Dendritic cell treated with granulocyte-macrophage colony-stimulating factor and Interleukin-4, amounts not matched to agents 40 ng/mL and 50 ng/mL, for 4 days (primary cell): ENCODE measurements at regions not wholly inside any gene's neighbourhood (a gene's known extent, or its start where the extent isn't known, plus 50 kb on each side); places are given as distances from the start of the nearest gene placed in this dataset.
"Not testable (repeated sequence)": the region's sequence is repeated elsewhere in the genome, so short reads cannot be mapped to it uniquely, and the experiment has no call there.

Experiments used
- H3K27ac Mint-ChIP-seq: one replicate; pipeline ENCODE4 v1.8.0; 2022; ENCODE audit warnings: mild to moderate bottlenecking, mixed read lengths
- H3K27me3 Mint-ChIP-seq: one replicate; pipeline ENCODE4 v1.8.0; 2022; ENCODE audit warnings: mild to moderate bottlenecking, mixed read lengths
- H3K36me3 Mint-ChIP-seq: one replicate; pipeline ENCODE4 v1.8.0; 2022; ENCODE audit warnings: low read depth, mixed read lengths
- H3K4me1 Mint-ChIP-seq: one replicate; pipeline ENCODE4 v1.8.0; 2022; ENCODE audit warnings: low read depth, mixed read lengths
- H3K4me3 Mint-ChIP-seq: one replicate; pipeline ENCODE4 v1.8.0; 2022; ENCODE audit warnings: mild to moderate bottlenecking, moderate library complexity, mixed read lengths
- H3K9me3 Mint-ChIP-seq: one replicate; pipeline ENCODE4 v1.8.0; 2022; ENCODE audit warnings: mixed read lengths
- intact Hi-C: fragments of 100-400 bp; cut with micrococcal nuclease; formaldehyde crosslinking; loops from one replicate; pipeline ENCODE4 v1.15.0; 2022

DNA sequence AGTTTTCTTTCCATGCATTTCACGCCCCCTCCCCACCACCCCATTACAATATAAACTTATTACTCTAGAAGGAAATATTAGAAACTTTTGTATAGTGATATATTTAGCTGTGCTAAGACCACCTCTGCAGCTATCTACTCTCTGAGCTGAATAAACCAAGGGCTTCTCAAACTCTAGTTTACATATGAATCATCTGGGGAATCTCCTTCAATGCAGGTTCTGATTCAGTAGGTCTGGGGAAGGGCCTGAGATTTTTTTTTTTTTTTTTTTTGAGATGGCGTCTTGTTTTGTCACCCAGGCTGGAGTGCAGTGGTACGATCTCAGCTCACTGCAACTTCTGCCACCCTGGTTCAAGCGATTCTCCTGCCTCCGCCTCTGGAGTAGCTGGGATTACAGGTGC is 67.6 kb upstream of the PRKG1 start:
- intact Hi-C loops: loop anchor here (5.0 kb wide), 1 partner anchor 951 kb away; no protein-coding TSS in a partner anchor
- no peak overlapping the region for H3K27ac Mint-ChIP-seq
- no peak overlapping the region for H3K4me3 Mint-ChIP-seq
- no peaks in the 10 kb centered on the region for H3K4me1 Mint-ChIP-seq
- H3K9me3 Mint-ChIP-seq: no peaks in the 10 kb centered on the region
- H3K36me3 Mint-ChIP-seq: no peaks in the 10 kb centered on the region
- peaks cover 1% of the 10 kb centered on the region for H3K27me3 Mint-ChIP-seq

DNA sequence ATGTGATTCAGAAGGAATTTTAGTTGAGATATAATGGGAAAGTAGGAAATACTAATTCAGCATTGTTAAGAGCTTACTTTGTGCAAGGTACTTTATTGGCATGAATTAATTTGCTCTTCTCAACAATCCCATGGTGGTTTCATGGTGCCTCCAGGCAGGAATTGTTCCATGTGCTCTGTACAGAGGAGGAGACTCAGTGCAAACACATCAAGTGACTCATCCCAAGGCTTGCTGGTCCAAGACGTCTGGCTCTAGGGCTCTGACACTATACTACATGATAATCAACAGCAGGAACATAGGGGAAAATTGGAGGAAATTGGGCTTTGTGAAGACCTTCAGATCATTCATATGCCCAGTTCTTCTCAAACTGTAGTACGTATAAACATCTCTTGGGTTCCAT is 66.5 kb upstream of the PRKG1 start:
- H3K4me1 Mint-ChIP-seq: no peaks in the 10 kb centered on the region
- H3K36me3 Mint-ChIP-seq: no peaks in the 10 kb centered on the region

DNA sequence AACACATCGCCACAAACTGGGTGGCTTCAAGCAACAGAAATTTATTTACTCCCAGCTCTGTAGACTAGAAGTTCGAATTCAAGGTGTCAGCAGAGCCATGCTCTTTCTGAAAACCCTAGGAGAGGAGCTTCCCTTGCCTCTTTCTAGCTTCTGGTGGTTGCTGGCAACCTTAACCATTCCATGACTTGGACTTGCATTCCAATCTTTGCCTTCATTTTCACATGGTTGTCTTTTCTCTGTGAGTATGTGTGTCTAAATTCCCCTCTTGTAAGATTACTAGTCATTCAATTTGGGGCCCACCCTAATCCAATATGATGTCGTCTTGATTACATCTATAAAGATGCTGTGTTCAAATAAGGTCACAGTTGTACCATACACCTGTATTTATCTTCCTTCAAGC is 65.9 kb upstream of the PRKG1 start:
- H3K4me1 Mint-ChIP-seq: no peaks in the 10 kb centered on the region
- intact Hi-C loops: loop anchor here (5.0 kb wide), 1 partner anchor 949 kb away; no protein-coding TSS in a partner anchor

More for the DNA sequence above, 66.5 kb upstream of the PRKG1 start:
- no peak overlapping the region for H3K4me3 Mint-ChIP-seq
- peaks cover 1% of the 10 kb centered on the region for H3K27me3 Mint-ChIP-seq
- intact Hi-C loops: loop anchor here (5.0 kb wide), 1 partner anchor 950 kb away; no protein-coding TSS in a partner anchor
- H3K9me3 Mint-ChIP-seq: no peaks in the 10 kb centered on the region
- no peak overlapping the region for H3K27ac Mint-ChIP-seq

DNA sequence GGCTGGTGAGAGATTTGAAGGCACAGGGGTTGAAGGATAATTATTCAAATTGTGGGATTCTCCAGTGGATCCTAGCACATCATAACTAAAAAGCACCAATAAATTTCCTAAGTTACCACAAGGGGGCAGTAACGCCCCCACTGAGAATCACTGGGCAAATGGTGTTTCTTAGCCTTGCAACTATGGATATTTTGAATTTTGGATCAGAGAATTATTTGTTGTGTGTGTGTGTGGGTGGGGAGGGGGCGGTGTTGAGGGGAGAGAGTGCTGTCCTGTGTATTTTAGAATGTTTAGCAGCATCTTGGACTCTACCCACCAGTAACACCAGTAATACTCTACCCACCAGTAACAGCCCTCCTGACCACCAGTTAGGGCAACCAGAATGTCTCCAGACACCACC is 63.3 kb upstream of the PRKG1 start:
- intact Hi-C loops: loop anchor here (5.0 kb wide), 2 partner anchors 411 to 1206 kb away; no protein-coding TSS in a partner anchor

More for the DNA sequence above, 65.9 kb upstream of the PRKG1 start:
- Mint-ChIP-seq H3K27me3 (peaks cover 1% of the 10 kb centered on the region), H3K27ac (no peak overlapping the region), H3K9me3 (no peaks in the 10 kb centered on the region), H3K36me3 (no peaks in the 10 kb centered on the region), H3K4me3 (no peak overlapping the region)

DNA sequence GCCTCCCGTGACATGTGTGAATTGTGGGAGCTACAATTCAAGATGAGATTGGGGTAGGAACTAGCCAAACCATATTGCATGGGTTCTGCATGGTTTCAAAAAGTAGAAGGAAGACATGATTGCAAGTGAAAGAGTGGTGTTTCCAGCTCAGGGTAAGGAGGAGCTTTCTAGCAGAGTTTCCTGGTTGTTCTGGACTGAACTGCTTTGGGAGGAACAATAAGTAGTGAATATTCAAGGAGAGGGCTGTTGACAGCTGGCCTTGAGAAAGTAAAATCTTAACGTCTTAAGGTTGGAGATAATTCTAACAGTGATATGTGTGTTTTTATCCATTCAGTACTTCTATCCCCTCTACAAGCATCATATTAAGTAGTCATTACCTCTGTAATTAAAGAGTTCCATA is 62.2 kb upstream of the PRKG1 start:
- Mint-ChIP-seq H3K4me1 (no peaks in the 10 kb centered on the region), H3K27me3 (peaks cover 1% of the 10 kb centered on the region), H3K9me3 (no peaks in the 10 kb centered on the region), H3K36me3 (no peaks in the 10 kb centered on the region), H3K4me3 (no peak overlapping the region), H3K27ac (no peak overlapping the region)
- intact Hi-C loops: loop anchor here (5.0 kb wide), 2 partner anchors 410 to 1205 kb away; no protein-coding TSS in a partner anchor

More for the DNA sequence above, 63.3 kb upstream of the PRKG1 start:
- no peaks in the 10 kb centered on the region for H3K4me1 Mint-ChIP-seq
- peaks cover 1% of the 10 kb centered on the region for H3K27me3 Mint-ChIP-seq
- no peak overlapping the region for H3K27ac Mint-ChIP-seq
- no peaks in the 10 kb centered on the region for H3K9me3 Mint-ChIP-seq
- H3K36me3 Mint-ChIP-seq: no peaks in the 10 kb centered on the region
- H3K4me3 Mint-ChIP-seq: no peak overlapping the region

DNA sequence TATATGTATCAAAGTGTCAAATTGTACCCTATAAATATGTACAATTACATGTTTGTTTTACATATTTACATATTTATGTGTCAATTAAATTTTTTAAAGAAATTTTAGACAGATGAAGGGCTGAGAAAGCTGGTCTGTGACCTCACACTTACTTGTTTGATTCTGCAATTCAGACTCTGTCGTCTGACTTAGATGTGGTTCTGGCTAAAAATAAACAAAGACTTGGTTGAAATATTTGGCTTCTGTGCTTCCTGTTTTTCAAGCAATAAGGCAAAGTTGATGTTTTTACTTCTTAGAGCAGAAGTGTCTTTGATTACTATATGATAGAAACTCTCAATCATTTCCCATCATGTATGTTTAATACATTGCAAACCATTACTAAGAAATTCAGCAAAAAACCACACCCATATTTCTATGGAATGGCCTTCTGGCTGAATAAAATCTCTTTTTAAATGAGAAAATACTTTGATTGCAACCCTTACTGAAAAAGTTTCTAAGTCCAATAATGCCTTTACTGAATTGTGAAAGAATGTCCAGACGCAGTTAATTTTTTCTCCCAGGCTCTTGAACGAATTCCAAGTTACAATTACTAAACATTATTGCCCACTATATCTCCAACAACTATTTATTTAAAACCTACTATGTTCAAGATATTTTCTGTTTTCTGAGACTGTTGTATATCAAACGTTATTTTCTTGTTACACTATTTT is 59.5 kb upstream of the PRKG1 start:
- Mint-ChIP-seq H3K4me1 (no peaks in the 10 kb centered on the region), H3K4me3 (no peak overlapping the region), H3K36me3 (no peaks in the 10 kb centered on the region), H3K27me3 (no peaks in the 10 kb centered on the region), H3K9me3 (no peaks in the 10 kb centered on the region), H3K27ac (no peak overlapping the region)
- intact Hi-C loops: loop anchor here (5.0 kb wide), 2 partner anchors 407 to 1202 kb away; no protein-coding TSS in a partner anchor

DNA sequence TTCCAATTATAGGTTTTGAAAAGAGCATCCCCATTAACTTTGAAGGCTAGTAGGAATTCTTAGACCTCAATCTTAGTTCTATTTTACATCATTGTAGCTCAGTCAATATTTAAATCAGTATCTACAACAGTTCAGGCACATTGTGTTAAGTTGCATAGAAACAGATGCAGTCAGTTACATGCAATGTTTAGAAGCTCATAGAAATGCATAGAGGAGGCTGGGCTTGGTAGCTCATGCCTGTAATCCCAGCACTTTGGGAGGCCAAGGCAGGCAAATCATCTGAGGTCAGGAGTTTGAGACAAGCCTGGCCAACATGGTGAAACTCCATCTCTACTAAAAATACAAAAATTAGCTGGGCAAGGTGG is 58.9 kb upstream of the PRKG1 start:
- intact Hi-C loops, H3K4me3 Mint-ChIP-seq, H3K27ac Mint-ChIP-seq, H3K27me3 Mint-ChIP-seq, H3K9me3 Mint-ChIP-seq, H3K36me3 Mint-ChIP-seq, H3K4me1 Mint-ChIP-seq: not testable (repeated sequence)

DNA sequence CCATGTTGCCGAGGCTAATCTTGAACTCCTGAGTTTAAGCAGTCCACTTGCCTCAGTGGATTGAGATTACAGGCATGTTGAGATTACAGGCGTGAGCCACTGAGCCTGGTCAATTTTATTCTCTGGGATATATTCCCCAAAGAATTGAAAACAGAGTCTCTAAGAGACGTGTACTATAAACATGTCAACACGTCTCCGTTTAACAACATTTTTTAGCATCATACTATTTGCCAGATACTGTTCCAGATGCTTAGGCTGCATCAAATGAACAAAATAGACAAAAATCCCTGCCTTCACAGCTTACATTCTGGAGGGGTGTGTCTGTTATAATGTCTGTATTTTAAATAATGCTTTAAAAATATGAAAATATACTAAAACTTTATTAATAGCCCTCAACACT is 54.1 kb upstream of the PRKG1 start:
- intact Hi-C loops: no loop called here
- Mint-ChIP-seq H3K9me3 (no peaks in the 10 kb centered on the region), H3K27me3 (no peaks in the 10 kb centered on the region), H3K4me1 (no peaks in the 10 kb centered on the region), H3K27ac (no peak overlapping the region), H3K36me3 (no peaks in the 10 kb centered on the region), H3K4me3 (no peak overlapping the region)

DNA sequence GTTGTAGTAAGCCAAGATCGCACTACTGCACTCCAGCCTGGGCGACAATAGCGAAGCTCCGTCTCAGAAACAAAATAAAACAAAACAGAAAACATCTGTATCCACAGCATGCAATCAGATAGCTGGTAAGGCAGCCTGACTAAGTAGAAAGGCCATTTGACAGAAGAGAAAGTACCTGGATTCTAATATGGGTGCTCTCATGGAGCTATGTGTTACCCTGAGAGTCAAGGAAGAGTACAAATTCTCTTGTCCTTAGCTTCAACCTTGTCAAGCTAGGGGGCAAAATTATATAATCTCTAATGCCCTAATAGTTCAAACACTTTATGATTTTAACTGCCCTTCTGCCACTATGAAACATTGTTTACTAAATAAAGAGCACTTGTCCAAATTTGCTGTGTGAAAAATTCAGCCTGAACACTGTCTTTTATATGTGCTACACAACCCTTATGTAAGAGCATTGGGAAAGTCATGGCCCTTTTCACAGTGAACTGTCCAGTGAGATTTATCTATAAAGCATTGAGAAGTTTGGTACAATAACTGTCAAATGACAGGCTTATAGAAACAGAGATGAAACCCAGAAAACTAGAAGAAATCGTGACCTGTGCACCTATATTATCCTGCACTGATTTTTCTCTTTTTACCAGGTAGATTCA is 51.2 kb upstream of the PRKG1 start:
- no peak overlapping the region for H3K4me3 Mint-ChIP-seq
- no peak overlapping the region for H3K27ac Mint-ChIP-seq
- intact Hi-C loops: no loop called here
- H3K27me3 Mint-ChIP-seq: no peaks in the 10 kb centered on the region
- H3K9me3 Mint-ChIP-seq: no peaks in the 10 kb centered on the region
- H3K4me1 Mint-ChIP-seq: no peaks in the 10 kb centered on the region
- H3K36me3 Mint-ChIP-seq: no peaks in the 10 kb centered on the region

DNA sequence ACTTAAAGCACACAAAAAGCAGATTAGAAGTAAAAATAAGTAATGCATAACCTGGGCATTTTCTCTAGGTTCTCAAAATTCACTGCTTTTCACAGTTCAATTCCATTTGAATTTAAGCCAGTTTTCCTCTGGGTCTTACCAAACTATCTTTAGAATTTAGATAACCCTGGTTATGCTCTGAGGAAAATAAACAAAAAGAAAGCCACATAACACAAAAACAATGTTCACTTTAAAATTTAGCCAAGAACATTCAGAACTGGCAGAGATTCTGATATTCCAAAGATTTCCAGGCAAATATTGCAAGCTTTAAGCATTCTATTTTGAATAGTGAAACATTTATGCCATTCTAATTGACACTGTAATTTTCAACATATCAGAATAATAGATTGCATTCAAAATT is 50.7 kb upstream of the PRKG1 start:
- Mint-ChIP-seq H3K27me3 (no peaks in the 10 kb centered on the region), H3K9me3 (no peaks in the 10 kb centered on the region), H3K4me3 (no peak overlapping the region), H3K36me3 (no peaks in the 10 kb centered on the region), H3K4me1 (no peaks in the 10 kb centered on the region), H3K27ac (no peak overlapping the region)
- intact Hi-C loops: no loop called here
